Astrocyte of the cerebellum (primary cell): ENCODE measurements at regions not wholly inside any gene's neighbourhood (a gene's known extent, or its start where the extent isn't known, plus 50 kb on each side); places are given as distances from the start of the nearest gene placed in this dataset.

Experiments used
- DNase-seq: peaks from one replicate; pipeline ENCODE4 v3.0.0-alpha.2; 2011; ENCODE audit warnings: low read depth
- H3K4me3 ChIP-seq: 2 replicates; pipeline ENCODE4 v1.5.1; 2011; ENCODE audit warnings: mild to moderate bottlenecking, low read depth, low read length, moderate library complexity
- in situ Hi-C: cut with HindIII; loops from 2 replicates; pipeline ENCODE4 v1.10.0; 2017; ENCODE audit warnings: low sequenced_read_pairs
- TF ChIP-seq, protein P1 (sequence below): IDR thresholded peaks from 2 replicates; pipeline ENCODE4 v1.5.1; 2012; ENCODE audit warnings: low read length, low read depth, moderate library complexity, mild to moderate bottlenecking; ENCODE audit errors: missing control alignments

GRCh38 chr18:30066288-30066687 is 976.3 kb downstream of the DSC3 start:
- no peak overlapping the region for H3K4me3 ChIP-seq
- in situ Hi-C loops: no loop called here
- no peak for DNase-seq
- TF ChIP-seq, protein P1, sequence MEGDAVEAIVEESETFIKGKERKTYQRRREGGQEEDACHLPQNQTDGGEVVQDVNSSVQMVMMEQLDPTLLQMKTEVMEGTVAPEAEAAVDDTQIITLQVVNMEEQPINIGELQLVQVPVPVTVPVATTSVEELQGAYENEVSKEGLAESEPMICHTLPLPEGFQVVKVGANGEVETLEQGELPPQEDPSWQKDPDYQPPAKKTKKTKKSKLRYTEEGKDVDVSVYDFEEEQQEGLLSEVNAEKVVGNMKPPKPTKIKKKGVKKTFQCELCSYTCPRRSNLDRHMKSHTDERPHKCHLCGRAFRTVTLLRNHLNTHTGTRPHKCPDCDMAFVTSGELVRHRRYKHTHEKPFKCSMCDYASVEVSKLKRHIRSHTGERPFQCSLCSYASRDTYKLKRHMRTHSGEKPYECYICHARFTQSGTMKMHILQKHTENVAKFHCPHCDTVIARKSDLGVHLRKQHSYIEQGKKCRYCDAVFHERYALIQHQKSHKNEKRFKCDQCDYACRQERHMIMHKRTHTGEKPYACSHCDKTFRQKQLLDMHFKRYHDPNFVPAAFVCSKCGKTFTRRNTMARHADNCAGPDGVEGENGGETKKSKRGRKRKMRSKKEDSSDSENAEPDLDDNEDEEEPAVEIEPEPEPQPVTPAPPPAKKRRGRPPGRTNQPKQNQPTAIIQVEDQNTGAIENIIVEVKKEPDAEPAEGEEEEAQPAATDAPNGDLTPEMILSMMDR: no peak

- TF ChIP-seq, protein P1: no peak
- no peak for DNase-seq
- in situ Hi-C loops: no loop called here
Measured at GRCh38 chr18:30057398-30057797, 985.1 kb downstream of the DSC3 start.

GRCh38 chr18:30056528-30056927 is 986.0 kb downstream of the DSC3 start:
- no peak for DNase-seq
- in situ Hi-C loops: no loop called here
- TF ChIP-seq, protein P1: no peak
- no peak overlapping the region for H3K4me3 ChIP-seq

More at GRCh38 chr18:30057398-30057797, 985.1 kb downstream of the DSC3 start:
- no peak overlapping the region for H3K4me3 ChIP-seq

DNA sequence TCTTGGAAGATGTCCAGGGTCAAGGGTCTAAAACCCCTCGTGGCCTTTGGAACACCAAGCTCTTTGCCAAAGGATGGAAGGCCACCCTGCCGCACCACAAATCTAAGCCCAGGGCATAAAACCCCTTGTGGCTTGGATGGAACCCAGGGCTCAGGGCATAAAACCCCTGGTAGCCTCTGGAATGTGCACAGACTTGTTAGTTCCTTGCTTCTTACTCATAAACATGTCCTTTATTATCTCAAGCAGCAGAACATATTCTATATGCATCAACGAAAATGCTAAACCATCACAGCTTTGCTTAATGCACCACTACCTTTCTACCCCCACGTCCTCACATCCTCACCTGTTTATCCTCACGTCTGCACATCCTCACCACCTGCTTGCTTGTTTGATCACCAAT is 998.0 kb downstream of the DSC3 start:
- no peak for DNase-seq
- TF ChIP-seq, protein P1: no peak

GRCh38 chr18:30039201-30039600 is 1003.3 kb downstream of the DSC3 start:
- DNase-seq: no peak
- in situ Hi-C loops: no loop called here
- H3K4me3 ChIP-seq: no peak overlapping the region
- TF ChIP-seq, protein P1: no peak

More for the DNA sequence above, 998.0 kb downstream of the DSC3 start:
- in situ Hi-C loops: no loop called here
- no peak overlapping the region for H3K4me3 ChIP-seq

DNA sequence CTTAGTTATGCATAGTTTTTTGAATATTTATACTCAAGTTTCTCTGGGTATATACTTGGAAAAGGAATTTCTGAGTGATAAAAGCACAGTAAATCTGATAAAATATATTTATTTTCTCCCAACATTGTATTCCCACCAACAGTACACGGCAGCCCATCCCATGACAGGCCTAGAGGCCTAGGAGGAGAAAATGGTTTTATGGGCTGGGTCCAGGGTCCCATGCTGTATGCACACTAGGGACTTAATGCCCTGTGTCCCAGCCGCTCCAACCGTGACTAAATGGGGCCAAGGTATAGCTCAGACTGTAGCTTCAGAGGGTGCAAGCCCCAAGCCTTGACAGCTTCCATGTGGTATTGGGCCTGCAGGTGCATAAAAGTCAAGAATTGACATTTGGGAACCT is 1007.7 kb downstream of the DSC3 start:
- TF ChIP-seq, protein P1: no peak
- no peak overlapping the region for H3K4me3 ChIP-seq
- in situ Hi-C loops: no loop called here
- no peak for DNase-seq

GRCh38 chr18:30016179-30016578 is 1026.4 kb downstream of the DSC3 start:
- H3K4me3 ChIP-seq: no peak overlapping the region
- in situ Hi-C loops: no loop called here
- DNase-seq: no peak
- TF ChIP-seq, protein P1: no peak
